Lung (tissue), 11 donors: ENCODE measurements at regions not wholly inside any gene's neighbourhood (a gene's known extent, or its start where the extent isn't known, plus 50 kb on each side); places are given as distances from the start of the nearest gene placed in this dataset.

Experiments used
- ATAC-seq: fragments of 200-7000 bp; cut with Tn5 transposase; one replicate; pipeline ENCODE4 v1.9.1; 2020; ENCODE audit warnings: moderate number of reproducible peaks; ENCODE audit not compliant: insufficient read depth, low FRiP score
- DNase-seq, 3 donors: peaks; one replicate each; pipeline ENCODE4 v3.0.0-alpha.2; 2013 to 2017
- H3K27ac ChIP-seq, 2 donors: one replicate each; pipeline ENCODE4 v1.5.1; 2013; ENCODE audit warnings: mild to moderate bottlenecking in 2 of 2, moderate library complexity in 2 of 2, control low read depth in 1 of 2, inconsistent platforms in 1 of 2, low read depth in 1 of 2, low read length in 1 of 2
- H3K27me3 ChIP-seq, 3 donors: one replicate each; pipeline ENCODE4 v1.5.1; 2013; ENCODE audit warnings: low read length in 2 of 3; ENCODE audit not compliant: control insufficient read depth in 3 of 3, insufficient read depth in 3 of 3
- H3K36me3 ChIP-seq, 4 donors: one replicate each; pipeline ENCODE4 v1.5.1; 2013; ENCODE audit warnings: low read length in 4 of 4, mild to moderate bottlenecking in 1 of 4, moderate library complexity in 1 of 4; ENCODE audit not compliant: control insufficient read depth in 4 of 4, insufficient read depth in 4 of 4
- H3K4me1 ChIP-seq, 5 donors: one replicate each; pipeline ENCODE4 v1.5.1; 2013; ENCODE audit warnings: low read length in 5 of 5, mild to moderate bottlenecking in 2 of 5, moderate library complexity in 1 of 5; ENCODE audit not compliant: control insufficient read depth in 5 of 5, insufficient read depth in 5 of 5
- H3K4me3 ChIP-seq: one replicate; pipeline ENCODE4 v1.5.1; 2013; ENCODE audit warnings: mild to moderate bottlenecking, control low read depth, moderate library complexity
- H3K9ac ChIP-seq, 2 donors: one replicate each; pipeline ENCODE4 v1.5.1; 2013; ENCODE audit warnings: low read length in 2 of 2, control low read depth in 1 of 2; ENCODE audit not compliant: insufficient read depth in 1 of 2
- H3K9me3 ChIP-seq, 4 donors: one replicate each; pipeline ENCODE4 v1.5.1; 2013; ENCODE audit warnings: low read length in 3 of 4, mild to moderate bottlenecking in 1 of 4, moderate library complexity in 1 of 4; ENCODE audit not compliant: control insufficient read depth in 4 of 4, insufficient read depth in 3 of 4
- CTCF ChIP-seq: IDR thresholded peaks from 2 replicates; pipeline ENCODE4 v1.5.1; 2012; ENCODE audit warnings: mild to moderate bottlenecking; ENCODE audit errors: control extremely low read depth, extremely low read depth
- WGBS, 2 donors: extraction: QIAGEN DNeasy Blood & Tissue Kit; methylation state at CpG; one replicate each; pipeline ENCODE4 v1.1.7; 2013; 5-methylcytosine and 5-hydroxymethylcytosine counted together
- donor health status: control.
- donor health status: control.
- donor health status: Bipolar disorder and iron deficiency.
- donor health status: healthy.
- donor health status: DM: yes; HTN: yes; CAD: no.

GRCh38 chr12:17665839-17666238 is 424.2 kb downstream of the RERGL start:
- TF ChIP-seq CTCF = no peak
- H3K27ac ChIP-seq = no peak overlapping the region
- no peaks in the 10 kb centered on the region for H3K36me3 ChIP-seq
- peaks cover 0 to 3% (median 0%) of the 10 kb centered on the region in 3 donors for H3K27me3 ChIP-seq
- DNase-seq (no peak), ATAC-seq (no peak)
- H3K9ac ChIP-seq = no peak overlapping the region
- WGBS, 2 donors = 89 to 90% methylated on average over 9 of the region's 9 CpGs
- H3K4me1 ChIP-seq = no peaks in the 10 kb centered on the region
- no peak overlapping the region for H3K4me3 ChIP-seq
- H3K9me3 ChIP-seq = peaks cover 0 to 2% (median 0%) of the 10 kb centered on the region in 4 donors

- no peak for ATAC-seq
- H3K36me3 ChIP-seq = no peaks in the 10 kb centered on the region
- peaks cover 0 to 2% (median 0%) of the 10 kb centered on the region in 4 donors for H3K9me3 ChIP-seq
- H3K4me3 ChIP-seq = no peak overlapping the region
- H3K9ac ChIP-seq = no peak overlapping the region
- H3K27me3 ChIP-seq = no peaks in the 10 kb centered on the region
- H3K4me1 ChIP-seq = no peaks in the 10 kb centered on the region
- DNase-seq = no peak
- H3K27ac ChIP-seq = no peak overlapping the region
- TF ChIP-seq CTCF = no peak
- WGBS, 2 donors = 61 to 78% methylated on average over 1 of the region's 1 CpG
Measured at GRCh38 chr12:17661250-17661649, 428.7 kb downstream of the RERGL start.

- Histone ChIP-seq H3K4me3 (no peak overlapping the region), H3K9ac (no peak overlapping the region), H3K27ac (no peak overlapping the region), H3K36me3 (no peaks in the 10 kb centered on the region), H3K9me3 (no peaks in the 10 kb centered on the region), H3K4me1 (no peaks in the 10 kb centered on the region), H3K27me3 (no peaks in the 10 kb centered on the region)
- WGBS, 2 donors = 60 to 77% methylated on average over 2 of the region's 2 CpGs
- ATAC-seq (no peak), DNase-seq (no peak)
- TF ChIP-seq CTCF = no peak
Measured at GRCh38 chr12:17652436-17652835, 437.6 kb downstream of the RERGL start.

- peaks cover 0 to 4% (median 0%) of the 10 kb centered on the region in 3 donors for H3K27me3 ChIP-seq
- no peaks in the 10 kb centered on the region for H3K36me3 ChIP-seq
- 33 to 34% methylated on average over 3 of the region's 3 CpGs for WGBS, 2 donors
- ATAC-seq (no peak), DNase-seq (no peak)
- no peak overlapping the region for H3K27ac ChIP-seq
- H3K4me3 ChIP-seq = no peak overlapping the region
- H3K9ac ChIP-seq = no peak overlapping the region
- H3K9me3 ChIP-seq = no peaks in the 10 kb centered on the region
- H3K4me1 ChIP-seq = no peaks in the 10 kb centered on the region
- no peak for TF ChIP-seq CTCF
Measured at GRCh38 chr12:17642340-17642650, 447.7 kb downstream of the RERGL start.
